NCI-H524 (cell line): ENCODE measurements at regions not wholly inside any gene's neighbourhood (a gene's known extent, or its start where the extent isn't known, plus 50 kb on each side); places are given as distances from the start of the nearest gene placed in this dataset.

ENCODE experiments used
- DNase-seq, 2 experiments: peaks; one replicate each; lab custom pipeline; 2025; lab: John Stamatoyannopoulos, UW

DNA sequence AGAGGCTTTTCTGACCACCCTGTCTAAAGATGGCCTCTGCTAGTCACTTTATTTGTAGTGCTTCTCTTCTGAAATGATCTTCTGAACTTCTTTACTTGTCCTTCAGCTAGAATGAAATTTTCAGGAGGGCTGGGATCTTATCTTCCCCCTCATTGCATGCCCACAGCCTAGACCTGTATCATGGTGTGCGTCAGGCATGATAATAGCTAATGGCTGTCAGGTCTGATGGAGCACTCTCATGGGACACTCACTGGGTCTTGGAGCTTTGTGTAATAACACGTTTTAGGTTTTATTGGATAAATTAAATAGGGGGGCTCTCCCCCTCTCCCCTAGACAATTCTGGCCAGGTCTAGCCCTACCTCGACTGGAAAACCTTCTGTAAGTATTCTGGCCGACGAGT lies 97.1 kb upstream of the NRXN3 start:
- no peak for DNase-seq

DNA sequence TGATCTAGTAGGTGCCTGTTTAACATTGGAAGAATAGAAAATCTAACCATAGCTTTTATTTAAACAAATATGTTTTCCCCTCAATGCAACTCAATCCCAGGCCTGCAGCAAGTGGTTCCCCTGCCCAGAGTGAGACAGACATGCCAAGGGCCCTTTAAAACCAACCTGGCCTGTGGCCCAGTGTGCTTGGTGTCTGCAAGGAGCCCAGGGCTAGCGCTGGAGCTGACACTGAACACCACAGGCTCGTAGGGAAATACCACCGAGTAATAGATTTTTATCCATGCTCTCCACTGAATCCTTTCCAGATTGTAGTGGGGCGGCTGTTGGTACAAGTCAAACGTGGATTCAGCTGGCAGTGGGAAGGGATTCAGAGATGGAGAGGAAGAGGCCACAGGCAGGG lies 95.6 kb upstream of the NRXN3 start:
- no peak for DNase-seq

DNA sequence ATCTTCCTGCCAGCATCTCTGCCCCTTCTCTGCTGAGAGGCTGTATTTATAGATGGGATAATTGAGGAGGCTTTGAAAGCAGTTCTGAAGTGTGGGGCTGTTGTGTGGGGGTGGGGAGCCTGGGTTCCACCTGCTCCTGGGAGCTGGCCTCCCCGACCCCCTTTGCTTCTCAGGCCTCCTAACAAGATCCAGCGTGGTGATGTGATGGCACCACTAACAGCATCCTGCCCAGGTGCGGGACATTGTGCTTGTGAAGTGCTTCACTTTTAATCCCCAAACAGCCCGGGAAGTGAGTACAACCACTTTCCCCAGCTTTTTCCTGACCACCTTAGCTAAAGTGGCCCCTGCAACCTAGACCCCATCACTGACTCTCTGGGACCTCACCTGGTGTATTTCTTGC lies 95.1 kb upstream of the NRXN3 start:
- no peak for DNase-seq

DNA sequence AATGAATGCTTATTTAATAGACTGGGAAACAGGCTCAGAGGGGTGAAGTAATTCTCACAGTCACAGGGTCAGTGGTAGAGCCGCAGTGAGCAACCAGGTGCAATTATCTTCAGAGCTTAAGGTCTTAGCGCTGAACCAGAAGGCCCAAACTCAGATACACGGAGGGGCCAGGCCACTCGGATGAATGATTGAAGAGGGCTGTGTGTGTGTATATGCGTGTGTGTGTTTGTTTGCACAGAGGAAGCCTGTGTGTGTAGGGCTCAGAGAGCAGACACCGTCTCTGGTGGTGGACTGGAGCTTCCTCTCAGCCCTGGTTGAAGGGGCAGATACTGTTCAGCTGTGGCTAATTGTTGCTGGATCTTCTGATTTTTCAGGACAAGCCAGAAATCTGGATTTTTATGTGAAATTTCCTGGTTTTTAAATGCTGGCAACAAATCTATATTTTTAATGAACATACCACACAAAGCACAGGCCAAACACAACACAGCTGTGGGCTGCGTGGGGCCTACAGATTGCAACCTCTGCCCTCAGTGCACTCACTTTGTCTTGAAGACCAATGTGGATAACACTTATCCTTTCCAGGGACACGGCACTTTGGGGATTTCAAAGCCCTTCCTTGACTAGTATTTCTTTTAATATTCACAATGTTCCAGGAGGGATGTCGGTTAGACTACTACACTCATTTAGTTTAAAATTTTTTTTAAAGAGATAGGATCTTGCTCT lies 94.5 kb upstream of the NRXN3 start:
- no peak for DNase-seq

DNA sequence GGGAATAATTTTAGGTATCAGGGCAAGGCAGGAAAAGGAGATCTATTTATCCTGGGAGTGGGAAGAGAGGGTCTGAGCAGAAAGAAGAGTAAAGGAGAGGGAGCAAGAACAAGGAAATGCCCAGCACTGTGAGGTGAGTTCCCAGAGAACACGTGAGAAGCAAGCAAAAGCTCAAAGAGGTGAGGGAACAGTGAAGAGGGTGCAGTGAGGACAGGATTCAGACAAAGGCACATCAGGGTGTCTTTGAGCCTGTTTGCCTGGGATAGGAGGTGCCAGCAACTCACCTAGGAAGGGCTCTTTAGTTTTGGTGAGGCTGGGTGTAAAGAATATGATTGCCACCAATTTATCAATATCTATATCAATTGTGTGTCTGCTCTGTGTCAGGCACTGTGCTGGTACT lies 88.9 kb upstream of the NRXN3 start:
- DNase-seq = no peak

DNA sequence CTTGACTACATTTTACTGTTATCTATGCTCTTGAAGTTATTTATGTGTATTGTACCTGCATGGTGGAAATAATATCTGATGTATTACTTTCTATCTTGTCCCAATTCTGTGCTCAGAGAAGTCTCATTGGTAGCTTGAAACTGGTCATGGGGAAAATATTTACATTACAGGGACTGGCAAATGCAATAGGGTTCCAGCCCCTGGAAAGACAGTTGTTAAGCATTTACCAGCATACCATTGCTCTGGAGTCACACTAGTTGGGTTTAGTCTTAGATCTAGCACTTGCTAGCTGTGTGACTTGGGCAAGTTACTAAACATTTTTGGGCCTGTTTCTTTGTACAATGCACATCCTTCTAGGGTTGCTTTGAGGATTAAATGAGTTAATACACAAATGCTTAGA lies 86.3 kb upstream of the NRXN3 start:
- no peak for DNase-seq

DNA sequence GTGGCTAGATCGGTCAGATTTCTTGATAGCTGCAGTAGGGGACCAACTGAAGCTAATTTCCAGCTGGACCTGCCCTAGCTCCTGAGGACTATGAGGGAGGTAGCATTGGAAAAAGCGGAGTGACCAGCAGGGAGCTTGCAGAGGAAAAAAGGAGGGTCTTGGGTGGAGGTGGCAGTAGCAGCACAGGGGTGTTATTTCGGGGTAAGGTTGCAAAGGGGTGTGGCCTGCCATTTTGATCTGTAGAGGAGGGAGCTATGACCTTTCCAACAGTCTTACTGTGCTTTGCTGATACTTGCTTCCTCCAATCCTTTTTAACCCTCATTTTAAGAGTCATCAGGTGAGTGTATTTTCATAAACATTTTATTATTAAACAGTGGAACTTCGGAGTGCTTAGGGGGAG lies 83.8 kb upstream of the NRXN3 start:
- DNase-seq = no peak

DNA sequence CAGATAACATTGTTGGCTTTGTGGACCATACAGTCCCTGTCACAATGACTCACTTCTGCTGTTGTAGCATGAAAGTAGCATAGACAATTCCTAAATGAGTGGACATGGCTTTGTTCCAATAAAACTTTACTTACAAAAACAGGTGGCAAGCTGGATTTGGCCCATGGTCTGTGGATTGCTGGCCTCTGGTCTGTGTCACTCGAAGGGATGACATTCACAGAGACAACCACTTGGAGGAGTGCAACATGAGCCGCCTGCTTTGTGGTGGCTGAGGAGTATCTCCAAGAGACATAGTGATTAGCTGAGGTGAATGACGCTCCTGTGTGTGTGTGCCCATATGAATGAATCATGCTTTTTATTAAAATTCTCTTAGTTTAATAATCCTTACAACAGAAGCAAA lies 81.3 kb upstream of the NRXN3 start:
- no peak for DNase-seq

DNA sequence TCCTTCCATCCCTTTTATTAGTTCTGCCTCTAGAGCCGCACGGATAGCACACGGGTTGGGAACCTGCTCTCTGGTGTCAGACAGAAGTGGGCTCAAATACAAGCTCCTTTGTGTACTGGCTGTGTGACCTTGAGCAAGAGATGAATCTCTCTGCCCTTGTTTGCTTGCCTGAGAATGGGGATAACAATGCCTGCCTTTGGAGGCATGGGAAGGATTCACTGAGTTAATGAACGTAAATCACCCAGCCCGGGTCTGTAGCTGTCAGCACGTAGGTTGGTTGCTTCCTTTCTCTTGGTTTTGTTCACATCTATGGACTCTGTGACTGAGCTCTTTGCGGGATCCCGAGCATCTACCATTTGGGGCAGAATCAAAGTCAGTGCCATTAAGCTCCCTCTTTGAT lies 79.3 kb upstream of the NRXN3 start:
- no peak for DNase-seq

DNA sequence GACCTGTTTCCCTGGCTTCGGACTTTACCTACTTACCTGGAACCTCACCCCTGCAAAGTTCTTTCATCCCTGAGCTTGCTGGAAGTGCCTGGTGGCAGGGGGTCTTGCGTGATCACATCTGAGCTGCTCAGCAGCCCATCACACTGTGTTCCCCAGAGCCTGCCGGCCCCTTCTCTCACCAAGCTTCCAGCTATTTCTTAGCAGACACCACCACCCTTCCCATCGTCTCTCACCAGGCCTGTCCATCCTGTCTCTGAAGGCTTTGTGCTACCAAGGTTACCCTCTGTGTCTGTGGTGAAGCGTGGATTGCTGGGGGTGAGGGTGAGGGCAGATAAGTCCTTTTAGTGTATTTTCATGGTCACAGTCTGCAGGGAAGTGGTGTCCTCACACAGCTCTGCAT lies 78.8 kb upstream of the NRXN3 start:
- no peak for DNase-seq

DNA sequence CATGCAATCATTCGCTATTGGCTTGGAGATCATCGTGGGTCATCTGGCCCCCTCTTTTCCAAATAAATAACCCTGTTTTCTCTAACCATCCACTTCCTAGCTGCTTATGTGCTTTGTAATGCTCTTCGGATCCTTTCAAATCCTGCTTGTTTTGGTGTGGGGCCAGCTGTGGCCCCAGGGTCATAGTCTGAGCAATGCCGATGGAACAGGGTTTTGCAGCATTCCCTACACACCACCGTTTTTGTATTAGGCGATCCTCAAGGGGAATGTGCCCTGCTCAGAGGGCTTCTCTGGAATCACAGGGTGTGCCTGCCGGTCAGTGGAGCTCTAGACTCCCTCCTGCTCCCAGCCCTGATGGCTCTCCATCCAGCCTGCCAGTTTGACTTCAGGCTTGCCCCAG lies 78.1 kb upstream of the NRXN3 start:
- no peak for DNase-seq

DNA sequence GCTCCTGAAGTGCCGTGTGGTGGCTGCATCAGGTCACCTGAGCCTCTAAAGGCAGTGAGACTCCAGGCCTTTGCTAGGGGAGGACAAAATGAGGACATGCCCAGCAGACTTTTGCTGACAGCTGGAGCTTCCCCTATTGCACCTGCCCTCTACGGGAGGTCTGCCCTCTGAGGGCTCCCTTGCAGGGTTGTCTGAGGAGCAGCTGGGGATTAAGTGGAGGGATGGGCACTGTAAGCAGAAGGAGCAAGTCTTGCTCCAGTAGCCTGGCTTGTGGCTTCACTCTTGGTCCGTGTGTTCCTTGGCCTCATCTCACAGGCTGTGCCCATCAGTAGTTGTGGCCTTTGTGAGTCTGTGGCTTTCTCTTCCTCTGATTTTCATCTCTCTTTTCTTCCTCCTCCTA lies 66.9 kb upstream of the NRXN3 start:
- peak; percentile 95 to 97 for DNase-seq

DNA sequence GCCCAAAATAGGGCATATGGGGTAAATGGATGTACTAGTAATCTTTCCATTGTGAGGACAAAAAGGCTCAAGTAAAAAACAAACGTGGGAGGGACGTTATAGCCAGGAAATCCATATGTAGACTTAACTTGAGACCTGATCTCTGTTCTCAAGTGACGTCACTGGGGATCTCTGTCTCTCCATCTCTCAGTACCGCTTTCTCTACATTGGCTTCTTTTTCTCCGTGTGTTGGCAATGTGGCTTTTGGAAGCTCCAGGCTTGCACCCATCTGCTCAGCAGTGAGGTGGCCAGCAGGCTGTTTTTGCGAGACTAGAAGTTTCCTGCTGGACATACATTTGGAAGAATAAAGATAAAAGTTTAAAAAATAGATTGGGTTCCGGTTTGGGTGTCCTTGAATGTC lies 66.0 kb upstream of the NRXN3 start:
- DNase-seq = peak; percentile 23 to 45

DNA sequence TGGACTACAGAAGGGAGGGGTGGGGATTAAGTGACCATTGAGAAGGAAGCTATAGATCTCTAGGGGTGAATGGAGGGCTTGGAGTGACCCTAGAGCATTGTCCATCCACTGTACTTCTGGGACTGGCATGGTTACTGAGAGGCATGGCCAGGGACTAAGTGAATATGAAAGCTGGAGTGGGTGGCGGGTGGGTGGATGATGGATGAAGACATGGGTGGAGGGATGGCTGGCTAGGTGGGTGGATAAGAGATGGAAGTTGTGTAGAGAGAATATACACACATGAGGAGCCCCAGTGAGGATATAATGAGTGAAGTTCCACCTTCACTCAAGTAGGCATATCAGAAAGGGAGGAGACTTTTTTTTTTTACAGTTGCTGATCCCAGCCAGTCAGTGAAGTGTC lies 65.5 kb upstream of the NRXN3 start:
- DNase-seq = no peak

DNA sequence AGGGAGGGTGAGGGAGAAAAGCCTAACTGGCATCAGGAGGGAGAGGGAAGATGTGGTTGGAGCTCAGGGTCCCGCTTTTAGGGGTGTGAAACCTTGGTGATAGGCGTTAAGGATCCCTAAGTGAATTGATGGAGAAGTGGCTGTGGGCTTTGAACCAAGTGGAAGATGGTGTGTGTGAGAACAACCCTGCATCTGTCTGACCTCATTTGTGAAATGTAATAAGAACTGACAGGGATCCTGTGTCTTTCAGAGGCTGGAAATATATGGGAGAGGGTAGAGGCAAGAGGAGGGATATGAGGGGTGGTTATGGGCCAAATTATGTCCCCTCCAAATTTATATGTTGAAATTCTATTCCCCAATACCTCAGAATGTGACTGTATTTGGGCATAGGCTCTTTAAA lies 63.8 kb upstream of the NRXN3 start:
- DNase-seq = no peak

DNA sequence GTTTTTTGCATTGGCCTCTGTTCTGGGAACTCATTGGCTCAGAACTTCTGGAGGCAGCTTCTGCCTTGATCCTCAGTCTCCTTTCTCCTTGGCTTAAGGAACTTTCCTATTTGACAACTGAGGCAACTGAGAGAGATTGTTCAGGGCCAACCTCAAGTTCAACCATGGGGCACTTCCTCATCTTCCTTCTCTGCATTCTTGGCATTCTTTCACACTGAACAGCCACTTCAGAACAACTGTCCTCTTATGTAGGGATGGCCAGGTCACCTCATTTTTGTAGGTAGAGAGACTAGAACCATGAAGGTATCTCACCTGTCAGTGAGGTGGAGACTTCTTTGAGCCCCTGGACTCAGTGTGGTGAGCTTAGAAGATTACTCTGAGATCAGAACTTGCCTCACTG lies 63.0 kb upstream of the NRXN3 start:
- DNase-seq = no peak

DNA sequence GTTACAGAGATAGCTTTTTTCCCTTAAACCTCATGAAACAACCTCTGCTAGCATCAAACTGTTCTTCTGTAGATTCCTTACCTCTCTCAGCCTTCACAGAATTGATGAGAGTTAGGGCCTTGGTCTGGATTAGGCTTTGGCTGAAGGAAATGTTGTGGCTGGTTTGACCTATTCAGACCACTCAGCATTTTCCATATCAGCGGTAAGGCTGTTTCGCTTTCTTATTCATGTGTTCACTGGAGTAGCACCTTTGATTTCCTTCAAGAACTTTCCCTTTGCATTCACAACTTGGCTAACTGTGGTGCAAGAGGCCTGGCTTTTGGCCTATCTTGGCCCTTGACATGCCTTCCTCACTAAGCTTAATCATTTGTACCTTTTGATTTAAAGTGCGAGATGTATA lies 50.7 kb upstream of the NRXN3 start:
- DNase-seq = no peak
